SKM-1 treated with dmso at 0.1 percent for 144 hours (cell line): ENCODE measurements at regions not wholly inside any gene's neighbourhood (a gene's known extent, or its start where the extent isn't known, plus 50 kb on each side); places are given as distances from the start of the nearest gene placed in this dataset.
A peak's percentile ranks its signal among the peaks of the same experiment; 100 is the strongest.
"Not testable (repeated sequence)": the region's sequence is repeated elsewhere in the genome, so short reads cannot be mapped to it uniquely, and the experiment has no call there.

ENCODE experiments used
- DNase-seq: peaks from one replicate; lab custom pipeline; 2025; ENCODE audit not compliant: unreplicated experiment; lab: John Stamatoyannopoulos, UW

GRCh38 chr14:58979325-58979724, 209.1 kb upstream of the DAAM1 start:
- no peak for DNase-seq

GRCh38 chr14:58981840-58982239, 206.6 kb upstream of the DAAM1 start:
- DNase-seq = no peak

GRCh38 chr14:58985786-58986185, 202.7 kb upstream of the DAAM1 start:
- no peak for DNase-seq

GRCh38 chr14:58987591-58987990, 200.9 kb upstream of the DAAM1 start:
- no peak for DNase-seq

GRCh38 chr14:58992935-58993334, 195.5 kb upstream of the DAAM1 start:
- no peak for DNase-seq

GRCh38 chr14:58994130-58994529, 194.3 kb upstream of the DAAM1 start:
- DNase-seq = no peak

- DNase-seq = no peak
Observed at GRCh38 chr14:59004012-59004411, 184.5 kb upstream of the DAAM1 start.

- not testable (repeated sequence) for DNase-seq
Observed at GRCh38 chr14:59006179-59006578, 182.3 kb upstream of the DAAM1 start.

- DNase-seq = no peak
Observed at GRCh38 chr14:59009967-59010366, 178.5 kb upstream of the DAAM1 start.

GRCh38 chr14:59013672-59014298, 174.7 kb upstream of the DAAM1 start:
- DNase-seq = no peak

- DNase-seq = no peak
Observed at GRCh38 chr14:59015482-59015881, 173.0 kb upstream of the DAAM1 start.

- no peak for DNase-seq
Observed at GRCh38 chr14:59017285-59017965, 171.0 kb upstream of the DAAM1 start.

GRCh38 chr14:59018460-59018859, 170.0 kb upstream of the DAAM1 start:
- no peak for DNase-seq

- DNase-seq = no peak
Observed at GRCh38 chr14:59018978-59019377, 169.5 kb upstream of the DAAM1 start.

GRCh38 chr14:59020382-59020781, 168.1 kb upstream of the DAAM1 start:
- DNase-seq = peak; percentile 1

GRCh38 chr14:59022144-59022543, 166.3 kb upstream of the DAAM1 start:
- no peak for DNase-seq

- no peak for DNase-seq
Observed at GRCh38 chr14:59026081-59026480, 162.4 kb upstream of the DAAM1 start.

GRCh38 chr14:59026640-59027039, 161.8 kb upstream of the DAAM1 start:
- not testable (repeated sequence) for DNase-seq

- peak; percentile 33 for DNase-seq
Observed at GRCh38 chr14:59028476-59029202, 159.8 kb upstream of the DAAM1 start.

- DNase-seq = no peak
Observed at GRCh38 chr14:59032826-59033225, 155.6 kb upstream of the DAAM1 start.

GRCh38 chr14:59036134-59036533, 152.3 kb upstream of the DAAM1 start:
- no peak for DNase-seq

- DNase-seq = no peak
Observed at GRCh38 chr14:59037086-59037485, 151.4 kb upstream of the DAAM1 start.
